HG02970 (cell line): ENCODE measurements at regions not wholly inside any gene's neighbourhood (a gene's known extent, or its start where the extent isn't known, plus 50 kb on each side); places are given as distances from the start of the nearest gene placed in this dataset.
"Not testable (repeated sequence)": the region's sequence is repeated elsewhere in the genome, so short reads cannot be mapped to it uniquely, and the experiment has no call there.

Experiments
- ATAC-seq: cut with Tn5 transposase; IDR thresholded peaks from one replicate; pipeline ENCODE4 v1.9.1; 2021; ENCODE audit warnings: mild to moderate bottlenecking, moderate library complexity, moderate number of reproducible peaks; ENCODE audit not compliant: unreplicated experiment, low FRiP score

- no peak for ATAC-seq
Measured at GRCh38 chr1:56286506-56286905, 292.9 kb downstream of the PLPP3 start.

DNA sequence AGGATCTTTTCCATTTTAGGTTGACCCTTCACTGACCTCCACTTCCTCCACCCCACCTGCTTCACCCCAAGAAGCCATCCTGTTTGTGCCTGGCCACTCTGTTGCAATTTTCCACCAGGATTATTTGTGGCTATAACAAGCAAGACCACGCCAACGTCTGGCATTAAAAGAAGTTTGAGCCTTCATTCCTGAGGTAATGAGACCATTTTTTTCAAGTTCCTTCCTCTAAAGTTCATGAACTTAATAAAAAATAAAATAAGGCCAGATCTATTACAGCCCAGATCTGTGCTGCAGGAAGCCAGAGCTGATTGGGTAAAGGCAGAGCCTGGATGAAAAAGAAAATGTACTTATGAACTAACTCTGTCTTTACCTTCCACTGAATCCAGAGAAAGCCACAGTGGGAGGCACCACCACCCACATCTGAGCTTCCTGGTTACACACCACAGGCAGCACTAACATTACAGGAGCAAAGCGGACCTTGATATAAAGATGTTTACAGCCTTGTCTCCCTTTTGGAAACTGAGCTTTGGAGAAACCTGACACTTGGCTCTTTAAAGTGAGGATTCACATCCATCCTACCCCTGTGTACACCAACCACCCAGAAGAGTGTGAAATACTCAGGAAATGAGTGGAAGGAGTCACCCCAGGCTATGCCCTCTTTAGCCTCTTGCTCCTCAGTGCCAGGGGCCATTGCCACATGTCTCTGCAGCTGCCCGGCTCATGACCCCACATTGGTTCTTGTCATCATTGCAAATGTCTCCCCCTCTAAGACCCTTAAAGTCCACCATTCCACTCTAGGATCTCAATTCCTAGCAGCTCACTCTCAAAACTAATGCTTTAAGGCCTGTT lies 293.6 kb downstream of the PLPP3 start:
- no peak for ATAC-seq

GRCh38 chr1:56284928-56285327 lies 294.4 kb downstream of the PLPP3 start:
- no peak for ATAC-seq

GRCh38 chr1:56278061-56278460 lies 301.3 kb downstream of the PLPP3 start:
- no peak for ATAC-seq

- no peak for ATAC-seq
Measured at GRCh38 chr1:56268519-56269140, 310.7 kb downstream of the PLPP3 start.

- ATAC-seq = no peak
Measured at GRCh38 chr1:56267611-56268010, 311.8 kb downstream of the PLPP3 start.

DNA sequence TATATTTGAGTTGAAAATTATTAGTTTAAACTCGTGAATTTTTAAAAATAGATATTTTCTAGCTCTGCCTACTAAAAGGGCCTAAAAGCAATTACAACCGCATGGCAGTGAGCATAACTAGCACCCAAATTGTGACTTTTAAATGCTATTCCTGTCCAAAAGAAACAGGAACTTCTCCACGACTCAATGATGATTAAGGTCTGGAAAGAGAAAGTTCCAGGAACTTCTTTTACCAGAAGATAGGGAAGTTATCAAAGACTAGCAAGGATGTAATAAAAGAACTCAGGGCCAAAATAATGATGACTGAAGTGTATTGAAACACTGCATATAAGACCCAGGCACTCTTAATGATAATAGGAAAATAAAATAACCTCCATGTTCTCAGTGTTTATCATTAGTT lies 313.0 kb downstream of the PLPP3 start:
- ATAC-seq = no peak

GRCh38 chr1:56265216-56265615 lies 314.1 kb downstream of the PLPP3 start:
- no peak for ATAC-seq

- no peak for ATAC-seq
Measured at GRCh38 chr1:56263908-56264307, 315.5 kb downstream of the PLPP3 start.

DNA sequence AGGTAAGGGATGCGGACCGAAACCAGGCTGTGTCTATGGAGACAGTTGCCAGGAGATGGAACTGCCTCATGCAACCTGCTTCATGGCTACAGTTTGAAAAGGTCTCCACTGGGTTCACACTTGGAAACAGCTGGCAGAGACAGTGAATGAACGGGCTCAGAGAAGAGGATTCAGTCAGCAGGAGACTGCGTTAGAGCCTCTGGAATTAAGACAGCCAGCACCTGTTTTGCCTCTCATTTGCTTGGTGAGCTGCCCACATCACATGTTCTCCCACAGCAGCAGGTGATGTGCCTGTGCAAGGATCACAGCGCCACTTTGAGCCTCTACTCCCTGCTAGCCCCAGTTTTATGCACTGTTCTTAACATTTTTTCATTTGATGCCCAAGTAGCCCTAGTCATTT lies 321.0 kb downstream of the PLPP3 start:
- no peak for ATAC-seq

DNA sequence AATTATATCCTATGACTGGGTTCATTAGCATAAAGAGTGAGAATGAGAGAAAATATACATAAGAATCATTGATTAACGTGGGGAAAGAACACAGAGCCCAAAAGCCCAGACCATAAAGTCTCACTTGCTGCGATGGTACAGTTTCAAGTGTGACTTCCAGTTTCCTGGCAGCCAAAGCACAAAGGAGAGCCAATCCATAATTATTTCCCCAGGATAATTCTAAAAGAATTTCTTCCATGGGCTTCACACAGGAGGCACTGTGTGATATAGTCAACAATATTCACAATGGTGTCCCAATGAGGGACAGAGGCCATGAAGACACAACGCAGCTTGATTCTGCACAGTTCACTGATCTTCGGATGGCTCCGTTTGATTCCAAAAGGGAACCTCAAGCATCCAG lies 321.6 kb downstream of the PLPP3 start:
- no peak for ATAC-seq

DNA sequence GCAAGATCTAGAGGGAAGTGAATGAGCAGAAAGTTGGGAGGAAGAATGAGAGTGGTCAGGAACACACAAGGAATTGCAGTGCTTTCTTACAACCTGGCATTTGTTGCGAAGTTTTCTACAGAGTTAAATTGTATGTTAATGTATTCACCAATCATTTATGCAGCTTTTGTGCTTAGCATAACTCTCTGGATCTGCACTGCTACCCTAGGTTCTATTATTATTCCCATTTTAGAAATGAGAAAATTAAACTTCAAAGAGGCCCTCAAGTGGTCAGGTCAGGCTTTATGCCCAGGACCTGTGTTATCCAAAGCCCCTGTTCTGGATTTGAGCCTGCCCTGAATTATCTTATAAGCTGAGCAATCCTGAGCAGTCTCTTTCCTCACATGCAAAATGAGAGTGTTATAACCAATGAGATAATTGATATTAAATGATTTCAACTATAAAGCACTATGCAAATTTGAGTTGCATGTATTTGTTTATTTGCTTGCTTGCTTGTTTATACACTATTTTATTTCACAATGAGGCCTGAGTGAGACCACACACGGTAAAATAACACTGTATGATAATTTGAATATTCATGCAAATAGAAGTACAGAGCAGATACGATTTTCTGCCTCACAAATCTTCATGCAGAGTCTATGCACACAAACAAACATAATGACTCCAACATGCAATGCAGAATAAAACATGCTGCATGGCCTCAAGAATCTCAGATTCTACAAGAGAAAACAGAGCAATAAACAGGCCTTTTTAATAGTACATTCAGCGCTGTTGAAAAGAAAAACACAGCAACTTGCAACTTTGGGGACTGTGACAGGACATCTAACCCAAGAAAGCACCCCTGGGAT lies 323.0 kb downstream of the PLPP3 start:
- no peak for ATAC-seq

- ATAC-seq = no peak
Measured at GRCh38 chr1:56255516-56256152, 323.7 kb downstream of the PLPP3 start.

DNA sequence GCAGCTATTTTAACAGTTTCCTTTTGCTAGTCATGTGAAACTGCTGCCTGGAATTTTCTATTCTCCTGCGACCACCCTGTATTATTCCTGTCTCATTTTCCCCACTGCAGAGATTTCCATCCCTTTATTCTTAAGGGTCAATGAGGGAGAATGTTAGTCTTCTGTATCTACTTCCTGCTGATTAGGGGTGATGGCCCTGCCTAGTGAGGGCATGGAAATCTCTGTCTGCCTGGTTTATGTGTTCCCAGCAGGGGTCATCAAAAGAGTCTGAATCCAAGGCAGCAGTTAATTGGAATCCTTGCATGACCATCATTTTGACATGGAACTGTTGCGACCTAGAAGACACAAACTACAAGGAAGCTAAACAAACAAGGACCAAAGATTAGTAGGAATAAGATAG lies 325.2 kb downstream of the PLPP3 start:
- no peak for ATAC-seq

- no peak for ATAC-seq
Measured at GRCh38 chr1:56250809-56251208, 328.6 kb downstream of the PLPP3 start.

DNA sequence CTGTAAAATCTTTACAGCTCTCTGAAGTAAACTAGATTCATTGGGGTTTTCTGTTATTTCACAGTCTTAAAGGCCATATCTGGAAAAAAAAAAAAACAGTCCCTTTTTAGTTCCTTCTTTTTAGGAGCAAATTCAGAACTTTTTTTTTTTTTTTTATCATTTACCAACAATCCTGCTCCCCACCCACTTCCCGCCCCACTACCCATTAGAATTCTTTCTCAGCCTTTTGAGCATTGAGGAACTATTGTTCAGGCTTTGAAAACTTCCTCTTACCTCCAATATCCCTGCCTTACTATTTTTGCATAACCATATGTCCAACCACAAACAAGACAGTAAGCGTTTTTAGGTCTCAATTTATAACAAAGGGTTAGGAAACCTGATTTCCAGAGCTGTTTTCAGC lies 330.1 kb downstream of the PLPP3 start:
- no peak for ATAC-seq

GRCh38 chr1:56248138-56248537 lies 331.2 kb downstream of the PLPP3 start:
- no peak for ATAC-seq

DNA sequence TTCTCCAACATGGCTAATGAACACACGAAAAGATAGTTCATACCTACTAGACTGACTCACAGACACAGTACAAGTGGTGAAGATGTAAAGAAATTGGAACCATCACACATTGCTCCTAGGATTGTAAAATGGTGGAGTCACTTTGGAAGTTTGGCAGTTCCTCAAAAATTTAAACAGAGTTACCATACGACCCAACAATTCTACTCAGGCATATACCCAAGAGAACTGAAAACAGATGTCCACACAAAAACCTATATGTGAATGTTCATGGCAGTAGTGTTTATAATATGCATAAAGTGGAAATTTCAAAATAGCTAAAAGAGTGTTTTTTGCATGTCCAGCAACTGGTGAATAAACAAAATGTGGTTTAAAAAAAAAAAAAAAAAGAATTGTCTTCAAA lies 332.6 kb downstream of the PLPP3 start:
- ATAC-seq = not testable (repeated sequence)

DNA sequence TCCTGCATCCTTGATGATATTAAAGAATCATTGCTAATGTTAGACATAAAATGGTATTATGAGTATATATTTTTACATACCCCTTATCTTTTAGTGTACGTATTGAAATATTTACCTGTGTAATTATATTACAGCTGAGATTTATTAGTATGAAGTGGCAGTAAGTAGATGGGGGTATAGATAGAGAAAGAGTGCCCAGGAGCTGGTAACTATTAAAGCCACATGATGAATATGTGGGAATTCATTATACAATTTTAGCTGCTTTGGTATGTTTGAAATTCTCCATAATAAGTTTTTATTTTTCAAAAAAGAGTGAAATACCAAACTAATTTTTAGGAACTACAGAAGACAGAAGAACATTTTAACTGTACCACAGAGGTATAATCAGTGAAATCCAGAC lies 339.0 kb downstream of the PLPP3 start:
- ATAC-seq = no peak

- no peak for ATAC-seq
Measured at GRCh38 chr1:56237491-56238064, 341.8 kb downstream of the PLPP3 start.
